SIG-M5 treated with dmso at 0.1 percent for 504 hours (cell line): ENCODE measurements at regions not wholly inside any gene's neighbourhood (a gene's known extent, or its start where the extent isn't known, plus 50 kb on each side); places are given as distances from the start of the nearest gene placed in this dataset.

Experiments
- DNase-seq: peaks from one replicate; lab custom pipeline; 2025; ENCODE audit not compliant: unreplicated experiment; lab: John Stamatoyannopoulos, UW

GRCh38 chr2:19846567-19846966 is 55.2 kb downstream of the TTC32 start:
- DNase-seq = no peak

GRCh38 chr2:19846030-19846429 is 55.8 kb downstream of the TTC32 start:
- DNase-seq = no peak

- DNase-seq = no peak
These were observed 56.4 kb downstream of the TTC32 start for GRCh38 chr2:19845323-19845920.

GRCh38 chr2:19844750-19845149 is 57.0 kb downstream of the TTC32 start:
- DNase-seq = no peak

- DNase-seq = no peak
These were observed 57.7 kb downstream of the TTC32 start for GRCh38 chr2:19843992-19844515.

- no peak for DNase-seq
These were observed 59.7 kb downstream of the TTC32 start for GRCh38 chr2:19841918-19842693.

GRCh38 chr2:19839438-19839837 is 62.3 kb downstream of the TTC32 start:
- no peak for DNase-seq

- no peak for DNase-seq
These were observed 63.2 kb downstream of the TTC32 start for GRCh38 chr2:19838616-19839015.

GRCh38 chr2:19837235-19837766 is 64.5 kb downstream of the TTC32 start:
- DNase-seq = no peak

- no peak for DNase-seq
These were observed 66.0 kb downstream of the TTC32 start for GRCh38 chr2:19835781-19836281.

GRCh38 chr2:19833978-19834377 is 67.8 kb downstream of the TTC32 start:
- DNase-seq = no peak

- no peak for DNase-seq
These were observed 72.1 kb downstream of the TTC32 start for GRCh38 chr2:19829672-19830071.

- DNase-seq = no peak
These were observed 74.9 kb downstream of the TTC32 start for GRCh38 chr2:19826874-19827273.

GRCh38 chr2:19823507-19823906 is 78.3 kb downstream of the TTC32 start:
- DNase-seq = no peak

- DNase-seq = no peak
These were observed 82.4 kb downstream of the TTC32 start for GRCh38 chr2:19819097-19820065.

- DNase-seq = no peak
These were observed 83.2 kb downstream of the TTC32 start for GRCh38 chr2:19818543-19818942.

GRCh38 chr2:19818039-19818438 is 83.7 kb downstream of the TTC32 start:
- no peak for DNase-seq

- DNase-seq = no peak
These were observed 86.0 kb downstream of the TTC32 start for GRCh38 chr2:19815746-19816145.

- DNase-seq = no peak
These were observed 89.6 kb downstream of the TTC32 start for GRCh38 chr2:19812166-19812565.

- no peak for DNase-seq
These were observed 90.6 kb downstream of the TTC32 start for GRCh38 chr2:19811186-19811585.

GRCh38 chr2:19810637-19811036 is 91.1 kb downstream of the TTC32 start:
- DNase-seq = no peak
